ENCODE measurements at regions not wholly inside any gene's neighbourhood (a gene's known extent, or its start where the extent isn't known, plus 50 kb on each side); places are given as distances from the start of the nearest gene placed in this dataset.

DNA sequence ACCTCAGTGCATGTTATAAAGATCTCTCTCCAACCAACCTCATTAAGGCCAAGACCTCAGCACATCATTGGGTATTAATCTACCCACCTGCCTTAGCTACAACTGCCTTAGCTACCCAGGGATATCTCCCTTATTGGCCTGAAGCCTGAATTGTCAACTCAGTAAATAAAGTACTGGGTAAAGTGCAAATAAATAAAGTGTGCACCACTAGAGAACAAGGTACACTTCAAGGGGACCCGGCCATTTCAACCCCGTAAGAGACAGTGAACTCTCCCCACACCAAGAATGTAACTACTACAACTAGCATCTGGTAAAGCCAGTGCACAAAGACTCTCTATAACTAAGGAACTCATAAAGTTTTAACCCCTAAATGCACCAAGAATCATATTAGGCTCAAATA is 61.7 kb upstream of the POU3F4 start:
- no peak for TF ChIP-seq POLR2A (IDR thresholded peaks at IDR 0.05)
- TF ChIP-seq, protein P1, sequence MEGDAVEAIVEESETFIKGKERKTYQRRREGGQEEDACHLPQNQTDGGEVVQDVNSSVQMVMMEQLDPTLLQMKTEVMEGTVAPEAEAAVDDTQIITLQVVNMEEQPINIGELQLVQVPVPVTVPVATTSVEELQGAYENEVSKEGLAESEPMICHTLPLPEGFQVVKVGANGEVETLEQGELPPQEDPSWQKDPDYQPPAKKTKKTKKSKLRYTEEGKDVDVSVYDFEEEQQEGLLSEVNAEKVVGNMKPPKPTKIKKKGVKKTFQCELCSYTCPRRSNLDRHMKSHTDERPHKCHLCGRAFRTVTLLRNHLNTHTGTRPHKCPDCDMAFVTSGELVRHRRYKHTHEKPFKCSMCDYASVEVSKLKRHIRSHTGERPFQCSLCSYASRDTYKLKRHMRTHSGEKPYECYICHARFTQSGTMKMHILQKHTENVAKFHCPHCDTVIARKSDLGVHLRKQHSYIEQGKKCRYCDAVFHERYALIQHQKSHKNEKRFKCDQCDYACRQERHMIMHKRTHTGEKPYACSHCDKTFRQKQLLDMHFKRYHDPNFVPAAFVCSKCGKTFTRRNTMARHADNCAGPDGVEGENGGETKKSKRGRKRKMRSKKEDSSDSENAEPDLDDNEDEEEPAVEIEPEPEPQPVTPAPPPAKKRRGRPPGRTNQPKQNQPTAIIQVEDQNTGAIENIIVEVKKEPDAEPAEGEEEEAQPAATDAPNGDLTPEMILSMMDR (IDR thresholded peaks at IDR 0.05): no peak
